Fibroblast of lung (primary cell): ENCODE measurements at regions not wholly inside any gene's neighbourhood (a gene's known extent, or its start where the extent isn't known, plus 50 kb on each side); places are given as distances from the start of the nearest gene placed in this dataset.
A peak's percentile ranks its signal among the peaks of the same experiment; 100 is the strongest.

ENCODE experiments used
- DNase-seq, 2 donors: peaks; one replicate each; pipeline versions ENCODE4 v3.0.0 to v3.0.0-alpha.2; 2010; ENCODE audit warnings: low read depth in 2 of 2
- H2AFZ ChIP-seq: 2 replicates; pipeline ENCODE4 v1.5.1; 2012; ENCODE audit warnings: low read length, control low read depth, inconsistent platforms
- H3K27ac ChIP-seq: 2 replicates; pipeline ENCODE4 v1.5.1; 2011; ENCODE audit warnings: low read length, control low read depth; ENCODE audit not compliant: insufficient read depth
- H3K27me3 ChIP-seq: 2 replicates; pipeline ENCODE4 v1.5.1; 2011; ENCODE audit warnings: mild to moderate bottlenecking, low read length; ENCODE audit not compliant: control insufficient read depth, insufficient read depth
- H3K36me3 ChIP-seq: 2 replicates; pipeline ENCODE4 v1.5.1; 2011; ENCODE audit warnings: low read length; ENCODE audit not compliant: control insufficient read depth, insufficient read depth
- H3K4me1 ChIP-seq: 2 replicates; pipeline ENCODE4 v1.5.1; 2011; ENCODE audit warnings: low read length; ENCODE audit not compliant: control insufficient read depth, insufficient read depth; ENCODE audit errors: extremely low read depth
- H3K4me2 ChIP-seq: 2 replicates; pipeline ENCODE4 v1.5.1; 2011; ENCODE audit warnings: low read length, control low read depth; ENCODE audit not compliant: insufficient read depth; ENCODE audit errors: extremely low read depth
- H3K4me3 ChIP-seq, 4 experiments: fragments of 200-600 bp in 1 of 4; sonication (generic) in 1 of 4; replicated peaks in 1 of 4; 2 replicates each; pipeline ENCODE4 v1.5.1; 2011 to 2016; ENCODE audit warnings: low read length in 4 of 4, low read depth in 3 of 4, mild to moderate bottlenecking in 3 of 4, control low read depth in 2 of 4, inconsistent platforms in 1 of 4, mixed read lengths in 1 of 4; ENCODE audit not compliant: insufficient read depth in 1 of 4; ENCODE audit errors: control extremely low read depth in 1 of 4
- H3K79me2 ChIP-seq: 2 replicates; pipeline ENCODE4 v1.5.1; 2012; ENCODE audit warnings: mild to moderate bottlenecking, low read length, inconsistent platforms; ENCODE audit not compliant: control insufficient read depth, insufficient read depth
- H3K9ac ChIP-seq: 2 replicates; pipeline ENCODE4 v1.5.1; 2011; ENCODE audit warnings: mild to moderate bottlenecking, low read length, control low read depth; ENCODE audit not compliant: insufficient read depth
- H3K9me3 ChIP-seq: 2 replicates; pipeline ENCODE4 v1.5.1; 2012; ENCODE audit warnings: low read depth, low read length; ENCODE audit not compliant: control insufficient read depth, insufficient read depth
- H4K20me1 ChIP-seq: 2 replicates; pipeline ENCODE4 v1.5.1; 2011; ENCODE audit warnings: low read length; ENCODE audit not compliant: control insufficient read depth, insufficient read depth; ENCODE audit errors: extremely low read depth
- CTCF ChIP-seq, 2 donors: IDR thresholded peaks in 1 of 2; conservative IDR thresholded peaks in 1 of 2; 1 replicate in 1 of 2; 2 replicates in 1 of 2; pipeline ENCODE4 v1.5.1; 2011 to 2012; ENCODE audit warnings: low read length in 2 of 2, control low read depth in 1 of 2, inconsistent platforms in 1 of 2, low read depth in 1 of 2, mild to moderate bottlenecking in 1 of 2
- EZH2 ChIP-seq: IDR thresholded peaks from 2 replicates; pipeline ENCODE4 v1.5.1; 2012; ENCODE audit warnings: low read length, control low read depth, mild to moderate bottlenecking; ENCODE audit errors: missing control alignments

GRCh38 chr7:33744293-33745075, 160.9 kb upstream of the BMPER start:
- H3K4me1 ChIP-seq: peaks cover 12% of the 10 kb centered on the region
- H3K9me3 ChIP-seq: no peaks in the 10 kb centered on the region
- no peaks in the 10 kb centered on the region for H3K36me3 ChIP-seq
- no peaks in the 10 kb centered on the region for H3K27me3 ChIP-seq
- DNase-seq: peak in 1 of 2 donors; percentile 38
- H3K9ac ChIP-seq: no peak overlapping the region
- no peak overlapping the region for H2AFZ ChIP-seq
- H4K20me1 ChIP-seq: no peaks in the 10 kb centered on the region
- no peaks in the 10 kb centered on the region for H3K79me2 ChIP-seq
- no peak overlapping the region for H3K4me2 ChIP-seq
- H3K4me3 ChIP-seq: no peak overlapping the region
- TF ChIP-seq CTCF (conservative IDR thresholded peaks at IDR 0.05 in 1 of 2, IDR thresholded peaks at IDR 0.05 in 1 of 2; ENCODE audit: low read depth in 1 of 2, low read length in 2 of 2) (peak in 1 of 2 donors; percentile 25), EZH2 (no peak)
- no peak overlapping the region for H3K27ac ChIP-seq

- H3K4me2 ChIP-seq: no peak overlapping the region
- TF ChIP-seq CTCF (conservative IDR thresholded peaks at IDR 0.05 in 1 of 2, IDR thresholded peaks at IDR 0.05 in 1 of 2; ENCODE audit: low read depth in 1 of 2, low read length in 2 of 2) (no peak), EZH2 (no peak)
- no peaks in the 10 kb centered on the region for H3K9me3 ChIP-seq
- H3K9ac ChIP-seq: no peak overlapping the region
- no peaks in the 10 kb centered on the region for H4K20me1 ChIP-seq
- no peaks in the 10 kb centered on the region for H3K27me3 ChIP-seq
- no peak overlapping the region for H3K4me3 ChIP-seq
- H3K79me2 ChIP-seq: no peaks in the 10 kb centered on the region
- DNase-seq: peak; percentile 39 to 52
- H3K27ac ChIP-seq: no peak overlapping the region
- H2AFZ ChIP-seq: no peak overlapping the region
- H3K4me1 ChIP-seq: peaks cover 15% of the 10 kb centered on the region
- no peaks in the 10 kb centered on the region for H3K36me3 ChIP-seq
These were observed 159.4 kb upstream of the BMPER start for GRCh38 chr7:33745934-33746333.

GRCh38 chr7:33748793-33749192, 156.5 kb upstream of the BMPER start:
- H3K79me2 ChIP-seq: no peaks in the 10 kb centered on the region
- DNase-seq: peak in 1 of 2 donors; percentile 49

More at GRCh38 chr7:33748793-33749192, 156.5 kb upstream of the BMPER start:
- TF ChIP-seq EZH2 (no peak), CTCF (conservative IDR thresholded peaks at IDR 0.05 in 1 of 2, IDR thresholded peaks at IDR 0.05 in 1 of 2; ENCODE audit: low read depth in 1 of 2, low read length in 2 of 2) (no peak)
- no peak overlapping the region for H3K4me2 ChIP-seq
- no peak overlapping the region for H3K9ac ChIP-seq
- H3K9me3 ChIP-seq: no peaks in the 10 kb centered on the region
- H3K27me3 ChIP-seq: no peaks in the 10 kb centered on the region
- H4K20me1 ChIP-seq: no peaks in the 10 kb centered on the region
- H3K27ac ChIP-seq: no peak overlapping the region
- peaks cover 5% of the 10 kb centered on the region for H3K4me1 ChIP-seq
- H2AFZ ChIP-seq: no peak overlapping the region
- no peaks in the 10 kb centered on the region for H3K36me3 ChIP-seq
- H3K4me3 ChIP-seq: no peak overlapping the region
